H9 (cell line): ENCODE measurements at regions not wholly inside any gene's neighbourhood (a gene's known extent, or its start where the extent isn't known, plus 50 kb on each side); places are given as distances from the start of the nearest gene placed in this dataset.

ENCODE experiments used
- DNase-seq: peaks from one replicate; pipeline ENCODE4 v3.0.0-alpha.2; 2017
- H2AFZ ChIP-seq: one replicate; pipeline ENCODE4 v1.6.1; 2013; ENCODE audit warnings: mild to moderate bottlenecking, low read length, control low read depth, moderate library complexity
- H2AK5ac ChIP-seq: 2 replicates; pipeline ENCODE4 v1.6.1; 2013; ENCODE audit warnings: low read length, control low read depth, mixed read lengths; ENCODE audit not compliant: insufficient read length
- H2BK120ac ChIP-seq: one replicate; pipeline ENCODE4 v1.6.1; 2013; ENCODE audit warnings: low read depth, mild to moderate bottlenecking, low read length, control low read depth, inconsistent platforms; ENCODE audit not compliant: poor library complexity, severe bottlenecking
- H2BK12ac ChIP-seq: 2 replicates; pipeline ENCODE4 v1.6.1; 2013; ENCODE audit warnings: low read length, control low read depth, mixed read lengths, low read depth; ENCODE audit not compliant: insufficient read length
- H2BK15ac ChIP-seq: 2 replicates; pipeline ENCODE4 v1.6.1; 2013; ENCODE audit warnings: low read depth, low read length, control low read depth
- H2BK20ac ChIP-seq: one replicate; pipeline ENCODE4 v1.6.1; 2013; ENCODE audit warnings: low read depth, mild to moderate bottlenecking, low read length, control low read depth, inconsistent platforms; ENCODE audit not compliant: poor library complexity, severe bottlenecking
- H2BK5ac ChIP-seq: 2 replicates; pipeline ENCODE4 v1.6.1; 2013; ENCODE audit warnings: low read length, control low read depth, mixed read lengths; ENCODE audit not compliant: insufficient read length
- H3K14ac ChIP-seq: 2 replicates; pipeline ENCODE4 v1.6.1; 2013; ENCODE audit warnings: low read length, control low read depth; ENCODE audit not compliant: insufficient read depth
- H3K18ac ChIP-seq: 2 replicates; pipeline ENCODE4 v1.6.1; 2013; ENCODE audit warnings: low read depth, mild to moderate bottlenecking, mixed read lengths, low read length, control low read depth; ENCODE audit not compliant: insufficient read length
- H3K23ac ChIP-seq: 2 replicates; pipeline ENCODE4 v1.6.1; 2013; ENCODE audit warnings: low read length, control low read depth, mixed read lengths, low read depth; ENCODE audit not compliant: insufficient read length
- H3K23me2 ChIP-seq: 2 replicates; pipeline ENCODE4 v1.6.1; 2013; ENCODE audit warnings: low read depth, mild to moderate bottlenecking, mixed read lengths, low read length, control low read depth; ENCODE audit not compliant: insufficient read length, poor library complexity, severe bottlenecking
- H3K27ac ChIP-seq: 2 replicates; pipeline ENCODE4 v1.5.1; 2013; ENCODE audit warnings: low read length, control low read depth, mixed read lengths, low read depth; ENCODE audit not compliant: insufficient read length
- H3K27me3 ChIP-seq: 2 replicates; pipeline ENCODE4 v1.6.1; 2013; ENCODE audit warnings: low read length, control low read depth, inconsistent platforms; ENCODE audit not compliant: insufficient read depth
- H3K4ac ChIP-seq: 2 replicates; pipeline ENCODE4 v1.6.1; 2013; ENCODE audit warnings: low read depth, mild to moderate bottlenecking, control low read depth, inconsistent platforms, low read length, moderate library complexity
- H3K4me1 ChIP-seq: 2 replicates; pipeline ENCODE4 v1.6.1; 2013; ENCODE audit warnings: low read length, control low read depth, inconsistent platforms; ENCODE audit not compliant: insufficient read depth
- H3K4me2 ChIP-seq: 2 replicates; pipeline ENCODE4 v1.6.1; 2013; ENCODE audit warnings: low read length, control low read depth, mixed read lengths; ENCODE audit not compliant: insufficient read length, insufficient read depth
- H3K56ac ChIP-seq: 2 replicates; pipeline ENCODE4 v1.6.1; 2013; ENCODE audit warnings: low read depth, mild to moderate bottlenecking, mixed read lengths, low read length, control low read depth; ENCODE audit not compliant: insufficient read length
- H3K79me1 ChIP-seq: 2 replicates; pipeline ENCODE4 v1.6.1; 2013; ENCODE audit warnings: low read depth, mild to moderate bottlenecking, moderate library complexity, low read length, control low read depth, inconsistent platforms; ENCODE audit not compliant: insufficient read depth, poor library complexity, severe bottlenecking
- H3K79me2 ChIP-seq: 2 replicates; pipeline ENCODE4 v1.6.1; 2013; ENCODE audit warnings: low read length, control low read depth, inconsistent platforms; ENCODE audit not compliant: insufficient read depth
- H3K9ac ChIP-seq: 2 replicates; pipeline ENCODE4 v1.6.1; 2013; ENCODE audit warnings: low read length, control low read depth, mixed read lengths; ENCODE audit not compliant: insufficient read length; ENCODE audit errors: extremely low read depth
- H3K9me3 ChIP-seq: one replicate; pipeline ENCODE4 v1.6.1; 2013; ENCODE audit warnings: low read depth, low read length, inconsistent platforms; ENCODE audit not compliant: control insufficient read depth
- H3T11ph ChIP-seq: one replicate; pipeline ENCODE4 v1.6.1; 2013; ENCODE audit warnings: mild to moderate bottlenecking, low read length, control low read depth, inconsistent platforms
- H4K20me1 ChIP-seq: one replicate; pipeline ENCODE4 v1.6.1; 2013; ENCODE audit not compliant: control insufficient read depth, insufficient read length, insufficient read depth
- H4K5ac ChIP-seq: 2 replicates; pipeline ENCODE4 v1.6.1; 2013; ENCODE audit warnings: low read depth, mild to moderate bottlenecking, mixed read lengths, low read length, control low read depth; ENCODE audit not compliant: insufficient read length
- H4K8ac ChIP-seq: replicated peaks from 2 replicates; pipeline ENCODE4 v1.6.1; 2013; ENCODE audit warnings: low read length, control low read depth, mixed read lengths, low read depth; ENCODE audit not compliant: insufficient read length
- H4K91ac ChIP-seq: 2 replicates; pipeline ENCODE4 v1.6.1; 2013; ENCODE audit warnings: low read depth, mild to moderate bottlenecking, moderate library complexity, mixed read lengths, low read length, control low read depth; ENCODE audit not compliant: insufficient read length
- H3K27ac Mint-ChIP-seq, 3 experiments: 2 replicates in 2 of 3; 3 replicates in 1 of 3; pipeline ENCODE4 v1.8.0; 2020 to 2021; ENCODE audit warnings: mixed read lengths in 3 of 3, mild to moderate bottlenecking in 1 of 3, moderate library complexity in 1 of 3
- H3K27me3 Mint-ChIP-seq: 2 replicates; pipeline ENCODE4 v1.8.0; 2021; ENCODE audit warnings: low read depth, mild to moderate bottlenecking, moderate library complexity, mixed read lengths
- H3K36me3 Mint-ChIP-seq, 3 experiments: 2 replicates in 2 of 3; 3 replicates in 1 of 3; pipeline ENCODE4 v1.8.0; 2020 to 2021; ENCODE audit warnings: low read depth in 3 of 3, mixed read lengths in 3 of 3; ENCODE audit not compliant: insufficient read depth in 1 of 3
- H3K4me1 Mint-ChIP-seq, 2 experiments: 2 replicates each; pipeline ENCODE4 v1.8.0; 2020; ENCODE audit warnings: mixed read lengths in 2 of 2
- H3K4me3 Mint-ChIP-seq, 2 experiments: 2 replicates in 1 of 2; 3 replicates in 1 of 2; pipeline ENCODE4 v1.8.0; 2020 to 2021; ENCODE audit warnings: mild to moderate bottlenecking in 2 of 2, mixed read lengths in 2 of 2, moderate library complexity in 1 of 2
- H3K9me3 Mint-ChIP-seq, 2 experiments: 2 replicates in 1 of 2; 3 replicates in 1 of 2; pipeline ENCODE4 v1.8.0; 2020; ENCODE audit warnings: mild to moderate bottlenecking in 2 of 2, mixed read lengths in 2 of 2, moderate library complexity in 1 of 2
- CTCF ChIP-seq: fragments of 200-600 bp; sonication (generic); conservative IDR thresholded peaks from 3 replicates; pipeline ENCODE4 v1.8.0; 2021; ENCODE audit warnings: antibody characterized with exemption, mild to moderate bottlenecking
- WGBS: extraction: QIAGEN DNeasy Blood & Tissue Kit; methylation state at CpG from one replicate; pipeline ENCODE4 v1.1.7; 2013; ENCODE audit warnings: missing lambda C conversion rate, low lambda C conversion rate, mixed read lengths; ENCODE audit not compliant: insufficient read length; ENCODE audit errors: extremely low coverage; 5-methylcytosine and 5-hydroxymethylcytosine counted together

- no peak overlapping the region for H4K8ac ChIP-seq
- no peak overlapping the region for H3K4ac ChIP-seq
- no peaks in the 10 kb centered on the region for H3K4me1 ChIP-seq
- no peaks in the 10 kb centered on the region for H3K27me3 Mint-ChIP-seq
- H3K4me1 Mint-ChIP-seq = no peaks in the 10 kb centered on the region
- no peak overlapping the region for H3K27ac ChIP-seq
- H2BK120ac ChIP-seq = no peak overlapping the region
- no peaks in the 10 kb centered on the region for H3K9me3 ChIP-seq
- no peak for TF ChIP-seq CTCF
- H3K9me3 Mint-ChIP-seq = no peaks in the 10 kb centered on the region
- H2BK20ac ChIP-seq = no peak overlapping the region
- no peak overlapping the region for H2AK5ac ChIP-seq
- no peak overlapping the region for H3K56ac ChIP-seq
- no peaks in the 10 kb centered on the region for H3K27me3 ChIP-seq
- no peak overlapping the region for H2BK5ac ChIP-seq
- no peak overlapping the region for H4K5ac ChIP-seq
- no peak overlapping the region for H3K27ac Mint-ChIP-seq
- no peak overlapping the region for H3K4me3 Mint-ChIP-seq
- H3K79me1 ChIP-seq = no peaks in the 10 kb centered on the region
- no peak overlapping the region for H3K23ac ChIP-seq
- no peak overlapping the region for H2BK12ac ChIP-seq
- H3K23me2 ChIP-seq = no peaks in the 10 kb centered on the region
- no peaks in the 10 kb centered on the region for H3K79me2 ChIP-seq
- no peak for DNase-seq
- WGBS = no CpG with 5 or more reads among the region's 3 CpGs
- no peak overlapping the region for H3K18ac ChIP-seq
- no peak overlapping the region for H3K9ac ChIP-seq
- H3K14ac ChIP-seq = no peak overlapping the region
- no peaks in the 10 kb centered on the region for H4K20me1 ChIP-seq
- H2AFZ ChIP-seq = no peak overlapping the region
- no peak overlapping the region for H3T11ph ChIP-seq
- no peak overlapping the region for H4K91ac ChIP-seq
- no peak overlapping the region for H3K4me2 ChIP-seq
- H3K36me3 Mint-ChIP-seq = no peaks in the 10 kb centered on the region
- H2BK15ac ChIP-seq = no peak overlapping the region
These were observed 1335.7 kb downstream of the PLA2G4A start for GRCh38 chr1:188164459-188164858.
